ENCODE measurements at regions not wholly inside any gene's neighbourhood (a gene's known extent, or its start where the extent isn't known, plus 50 kb on each side); places are given as distances from the start of the nearest gene placed in this dataset.

- DNase-seq: no peak
Observed at GRCh38 chr2:42947809-42948600, 155.6 kb upstream of the HAAO start.

DNA sequence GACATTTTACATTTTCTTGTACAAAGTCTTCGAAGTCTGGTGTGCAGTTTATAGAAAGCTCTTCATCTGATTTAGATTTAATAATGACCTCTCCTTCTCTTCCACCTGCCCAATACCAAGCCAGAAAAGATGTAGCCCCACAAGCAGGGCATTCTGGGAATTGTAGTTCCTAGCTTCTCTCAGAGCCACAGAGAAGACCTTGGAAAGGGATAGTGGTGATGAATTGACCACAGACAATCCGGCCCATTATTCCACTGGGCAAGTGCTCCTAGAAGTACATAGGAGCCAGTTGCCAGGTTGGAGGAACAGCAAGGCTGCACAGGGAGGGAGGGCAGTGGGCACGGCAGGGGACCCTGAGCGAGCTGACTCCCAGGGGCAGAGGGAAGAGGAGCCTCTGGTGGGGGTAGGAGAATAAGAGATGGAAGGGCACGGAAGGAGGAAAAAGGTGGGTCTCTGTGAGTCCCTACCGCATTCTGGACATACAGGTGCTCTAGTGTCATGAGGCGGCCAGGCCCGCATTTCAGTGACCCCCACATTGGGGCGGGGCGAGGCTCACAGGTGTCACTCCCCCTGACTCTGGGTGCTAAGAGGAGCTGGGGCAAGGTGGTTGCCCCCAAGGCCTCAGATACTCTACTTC lies 152.5 kb upstream of the HAAO start:
- no peak for DNase-seq

DNA sequence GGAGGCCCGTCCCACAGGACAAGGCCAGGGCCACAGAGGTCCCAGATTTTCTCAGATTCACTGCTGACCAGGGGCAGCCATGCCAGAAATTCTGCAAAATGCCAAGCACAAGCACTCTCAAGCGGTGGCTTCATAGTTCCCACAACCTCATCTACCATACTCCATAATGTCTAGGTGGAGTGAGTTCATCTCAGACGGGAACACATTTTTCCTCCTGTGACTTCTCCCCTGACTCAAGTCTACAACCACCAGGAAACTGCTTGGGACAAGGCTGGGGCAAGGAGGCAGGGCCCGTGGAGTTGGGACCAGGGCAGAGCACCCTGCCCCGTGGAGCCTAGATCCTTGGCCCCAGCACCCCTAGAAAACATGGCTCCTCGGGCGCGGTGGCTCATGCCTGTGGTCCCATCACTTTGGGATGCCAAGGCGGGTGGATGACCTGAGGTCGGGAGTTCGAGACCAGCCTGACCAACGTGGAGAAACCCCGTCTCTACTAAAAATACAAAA lies 150.7 kb upstream of the HAAO start:
- no peak for DNase-seq

DNA sequence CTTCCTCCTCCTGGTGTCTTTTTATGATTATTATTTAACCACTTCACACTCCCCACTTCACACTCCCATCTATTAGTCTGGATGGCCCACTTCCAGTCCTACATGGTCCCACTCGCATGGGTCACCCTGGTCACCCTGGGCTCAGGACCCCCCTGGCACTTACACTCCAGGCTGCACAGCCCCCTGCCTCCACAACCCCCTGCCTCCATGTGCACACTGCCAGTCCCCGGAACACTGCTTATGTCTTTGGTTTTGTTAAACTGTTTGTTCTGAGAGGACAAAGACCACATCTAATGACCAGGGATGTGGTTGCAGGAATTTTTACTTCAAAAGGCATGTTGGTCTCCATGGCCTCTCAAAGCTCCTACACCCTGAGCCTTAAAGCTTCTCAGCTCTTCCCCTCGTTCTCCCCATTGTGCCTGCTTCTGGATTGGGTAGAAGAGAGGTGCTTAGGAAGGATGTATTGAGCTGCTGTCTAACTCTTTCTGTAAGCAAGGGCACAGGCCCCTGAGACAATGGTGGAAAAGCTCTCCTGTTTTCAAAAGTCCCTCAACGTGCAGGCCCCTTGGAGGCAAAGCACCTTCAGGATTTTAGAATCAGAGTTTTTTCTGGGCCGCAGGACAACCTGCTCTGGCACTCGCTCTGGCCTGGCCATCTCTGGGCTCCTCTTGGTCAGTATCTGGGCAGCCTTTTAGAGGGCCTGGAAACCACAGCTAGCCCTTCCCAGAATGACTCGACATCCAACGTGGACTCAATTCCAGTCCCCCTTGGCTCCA lies 150.0 kb upstream of the HAAO start:
- DNase-seq: no peak

- no peak for DNase-seq
Observed at GRCh38 chr2:42941633-42942176, 149.3 kb upstream of the HAAO start.

DNA sequence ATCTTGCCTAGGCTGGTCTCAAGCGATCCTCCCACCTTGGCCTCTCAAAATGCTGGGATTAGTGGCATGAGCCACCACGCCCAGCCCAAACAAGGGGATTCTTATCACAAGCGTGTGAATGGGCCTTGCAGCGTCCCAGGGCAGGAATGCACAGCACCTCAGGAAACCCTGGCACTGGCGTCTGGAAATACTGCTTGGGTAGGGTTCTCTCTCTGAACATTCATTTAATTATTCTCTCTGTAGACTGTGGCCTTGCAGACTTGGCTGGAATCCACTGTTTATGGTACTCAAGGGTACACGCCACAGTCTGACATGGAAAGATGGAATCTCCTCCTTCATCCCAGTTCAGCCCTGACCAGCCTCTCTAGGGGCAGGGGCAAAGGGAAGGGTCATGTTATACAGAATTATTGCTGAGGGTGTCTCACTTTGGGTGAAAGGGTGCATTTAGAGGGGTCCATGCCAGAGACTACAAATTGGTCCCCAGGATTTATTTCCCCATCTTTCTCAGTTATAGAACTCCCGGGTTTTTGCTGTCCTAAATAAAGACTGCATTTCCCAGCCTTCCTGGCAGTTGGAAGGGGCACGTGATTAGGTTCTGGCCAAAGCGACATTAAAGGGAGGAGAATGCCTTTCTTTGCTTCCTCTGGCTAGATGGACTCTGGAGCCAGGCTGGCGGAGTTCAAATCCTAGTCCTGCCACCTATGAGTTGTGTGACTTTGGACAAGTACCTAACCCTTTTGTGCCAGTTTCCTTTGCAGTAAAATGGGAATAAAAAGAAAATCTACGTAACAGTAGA lies 147.2 kb upstream of the HAAO start:
- DNase-seq: no peak

DNA sequence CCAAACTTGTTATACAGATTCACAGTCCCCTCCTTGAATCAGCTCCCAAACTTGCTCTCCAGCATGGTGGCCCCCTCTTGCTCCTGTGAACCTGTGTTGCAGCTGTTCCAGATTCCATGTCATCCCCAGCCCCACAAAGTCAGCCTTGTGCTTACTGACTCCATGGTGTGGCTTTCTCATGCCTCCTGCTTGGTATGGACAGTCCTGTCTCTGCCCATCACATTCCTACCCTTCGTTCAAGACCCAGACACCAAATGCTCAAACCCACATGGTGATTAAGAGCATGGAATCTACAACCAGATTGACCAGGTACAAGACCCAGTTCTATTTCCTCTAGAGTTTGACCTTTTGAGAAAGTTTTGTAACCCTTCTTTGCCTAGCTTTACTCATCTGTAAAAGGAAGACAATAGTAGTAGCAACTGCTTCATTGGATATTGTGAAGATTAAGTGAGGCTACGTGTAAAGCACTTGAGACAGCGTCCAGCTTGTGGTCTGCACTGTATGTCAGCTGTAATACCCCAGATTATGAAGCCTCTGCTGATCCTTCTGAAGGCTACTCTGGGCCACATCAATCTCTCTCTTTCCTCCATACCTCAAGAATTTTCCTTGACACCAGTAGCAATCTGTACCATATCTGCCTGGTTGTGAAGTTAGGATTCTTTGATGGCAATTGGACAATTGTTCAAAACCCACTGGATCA lies 146.4 kb upstream of the HAAO start:
- DNase-seq: no peak

DNA sequence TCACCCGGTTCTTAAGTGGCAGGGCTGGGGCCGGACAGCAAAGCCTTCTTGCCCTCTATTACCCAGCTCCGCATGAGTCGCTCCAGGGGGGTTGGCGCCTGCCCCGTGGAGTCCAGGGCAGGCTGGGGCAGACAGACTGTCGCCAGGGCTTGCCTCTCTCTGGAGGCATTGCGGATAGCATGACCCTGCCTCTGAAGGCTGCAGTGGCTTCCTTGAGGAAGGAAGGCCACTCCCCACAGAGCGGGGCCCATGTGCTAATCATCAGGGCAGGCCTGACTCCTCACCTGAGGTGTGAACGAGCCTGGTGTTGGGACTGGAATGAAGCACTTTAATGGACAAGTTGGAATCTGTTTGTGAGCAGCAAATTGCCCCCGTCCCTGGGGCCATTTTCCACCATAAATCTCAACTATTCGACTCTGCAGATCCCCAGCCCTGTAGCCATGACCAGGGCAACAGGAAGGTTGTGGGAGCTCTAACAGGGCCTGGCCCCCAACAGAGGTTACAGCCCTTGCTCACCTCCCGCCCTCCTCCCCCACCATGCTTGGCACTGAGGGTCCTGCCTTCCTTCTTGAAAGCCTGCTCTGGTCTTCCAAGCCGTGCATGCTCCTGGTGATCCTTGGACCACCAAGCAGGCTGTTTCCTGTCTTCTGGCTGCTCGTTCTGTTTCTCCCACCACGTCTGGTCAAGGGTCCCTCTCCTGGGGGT lies 144.9 kb upstream of the HAAO start:
- no peak for DNase-seq

DNA sequence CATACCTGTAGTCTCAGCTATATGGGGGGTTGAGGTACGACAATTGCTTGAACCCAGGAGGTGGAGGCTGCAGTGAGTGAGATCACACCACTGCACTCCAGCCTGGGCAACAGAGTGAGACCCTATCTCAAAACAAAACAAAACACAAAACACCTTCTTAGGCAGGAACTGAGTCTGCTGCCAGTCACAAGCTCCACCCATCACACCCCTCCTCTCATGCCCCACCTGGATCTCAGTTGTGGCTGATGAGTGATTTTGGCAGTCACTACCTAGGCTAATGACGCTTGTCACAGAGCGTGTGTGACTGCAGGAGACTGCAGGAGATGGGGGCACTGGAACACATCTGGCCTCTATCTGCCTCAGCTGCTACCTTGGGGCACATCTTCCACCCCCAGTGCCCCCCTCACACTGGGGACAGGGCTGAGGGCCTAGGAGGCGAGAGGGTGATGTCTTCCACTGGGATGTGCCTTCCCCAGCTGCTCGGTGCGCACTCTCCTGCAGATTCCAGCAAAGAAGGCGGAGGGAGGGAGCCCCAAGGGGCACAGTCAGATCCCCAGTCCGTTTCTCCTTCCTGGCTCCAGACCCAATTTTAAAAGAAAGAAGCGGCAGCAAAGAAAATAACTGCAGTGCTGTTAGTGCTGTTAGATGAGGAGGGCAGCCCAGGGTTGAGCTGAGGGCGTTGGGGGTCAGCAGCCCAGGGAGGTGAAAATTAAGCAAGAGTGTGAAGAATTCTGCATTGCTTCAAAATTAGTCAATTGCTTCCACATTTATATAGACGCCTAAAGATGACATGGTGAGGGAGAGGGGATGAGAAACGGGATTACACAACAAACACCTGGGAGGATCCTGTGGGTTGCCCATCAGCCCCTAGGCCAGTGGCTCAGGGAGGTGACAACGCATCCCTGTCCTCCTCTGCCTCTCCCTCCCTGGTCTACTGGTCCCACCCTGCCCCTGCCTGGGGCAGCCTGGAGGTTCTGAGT lies 143.6 kb upstream of the HAAO start:
- DNase-seq: no peak

- no peak for DNase-seq
Observed at GRCh38 chr2:42934580-42935186, 142.3 kb upstream of the HAAO start.

GRCh38 chr2:42933824-42934254 lies 141.5 kb upstream of the HAAO start:
- DNase-seq: no peak

- no peak for DNase-seq
Observed at GRCh38 chr2:42932271-42933151, 140.1 kb upstream of the HAAO start.

DNA sequence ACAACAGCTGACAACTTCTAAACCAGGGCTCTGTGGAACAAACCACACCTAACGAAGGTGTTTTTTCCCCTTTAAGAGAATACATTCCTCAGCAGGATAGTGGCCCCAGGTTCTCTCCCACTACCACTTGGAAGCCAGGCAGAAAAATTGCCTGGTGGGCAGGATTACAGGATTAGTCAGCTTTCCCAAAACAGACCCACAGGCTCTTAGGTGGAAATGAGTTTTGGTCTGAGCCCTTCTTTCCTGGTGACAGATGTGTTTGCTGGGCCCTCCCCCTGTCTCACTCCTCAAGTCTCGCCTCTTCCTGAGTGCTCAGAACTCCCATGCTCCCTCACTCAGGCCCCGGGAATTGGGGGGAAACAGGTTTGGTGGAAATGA lies 139.4 kb upstream of the HAAO start:
- no peak for DNase-seq

- no peak for DNase-seq
Observed at GRCh38 chr2:42931146-42931817, 138.9 kb upstream of the HAAO start.

GRCh38 chr2:42930025-42930581 lies 137.7 kb upstream of the HAAO start:
- no peak for DNase-seq

- DNase-seq: no peak
Observed at GRCh38 chr2:42929546-42930024, 137.2 kb upstream of the HAAO start.
